ENCODE measurements at regions not wholly inside any gene's neighbourhood (a gene's known extent, or its start where the extent isn't known, plus 50 kb on each side); places are given as distances from the start of the nearest gene placed in this dataset.

- no peak for FAIRE-seq
- DNase-seq (ENCODE audit: insufficient read length, low spot score), result no peak
Observed at GRCh38 chr1:163013826-163014600, 55.1 kb upstream of the RGS4 start.

GRCh38 chr1:163006051-163006834, 62.9 kb upstream of the RGS4 start:
- DNase-seq (ENCODE audit: insufficient read length, low spot score), result no peak
- no peak for FAIRE-seq

GRCh38 chr1:162997499-162998285, 71.5 kb upstream of the RGS4 start:
- FAIRE-seq, result no peak
- no peak for DNase-seq (ENCODE audit: insufficient read length, low spot score)

GRCh38 chr1:162996261-162996660, 72.9 kb upstream of the RGS4 start:
- no peak for DNase-seq (ENCODE audit: insufficient read length, low spot score)
- no peak for FAIRE-seq

GRCh38 chr1:162994921-162995320, 74.2 kb upstream of the RGS4 start:
- no peak for FAIRE-seq
- no peak for DNase-seq (ENCODE audit: insufficient read length, low spot score)

GRCh38 chr1:162993846-162994245, 75.3 kb upstream of the RGS4 start:
- FAIRE-seq, result no peak
- no peak for DNase-seq (ENCODE audit: insufficient read length, low spot score)

GRCh38 chr1:162992945-162993344, 76.2 kb upstream of the RGS4 start:
- FAIRE-seq (no peak), DNase-seq (ENCODE audit: insufficient read length, low spot score) (no peak)

GRCh38 chr1:162991444-162991843, 77.7 kb upstream of the RGS4 start:
- no peak for FAIRE-seq

GRCh38 chr1:162990665-162991064, 78.5 kb upstream of the RGS4 start:
- FAIRE-seq (no peak), DNase-seq (ENCODE audit: insufficient read length, low spot score) (no peak)

More at GRCh38 chr1:162991444-162991843, 77.7 kb upstream of the RGS4 start:
- no peak for DNase-seq (ENCODE audit: insufficient read length, low spot score)

- FAIRE-seq (no peak), DNase-seq (ENCODE audit: insufficient read length, low spot score) (no peak)
Observed at GRCh38 chr1:162988869-162989268, 80.3 kb upstream of the RGS4 start.

GRCh38 chr1:162987866-162988265, 81.3 kb upstream of the RGS4 start:
- DNase-seq (ENCODE audit: insufficient read length, low spot score), result no peak

GRCh38 chr1:162985816-162986435, 83.2 kb upstream of the RGS4 start:
- DNase-seq (ENCODE audit: insufficient read length, low spot score) (no peak), FAIRE-seq (no peak)

More at GRCh38 chr1:162987866-162988265, 81.3 kb upstream of the RGS4 start:
- FAIRE-seq, result no peak

- FAIRE-seq (no peak), DNase-seq (ENCODE audit: insufficient read length, low spot score) (no peak)
Observed at GRCh38 chr1:162984699-162985098, 84.5 kb upstream of the RGS4 start.

GRCh38 chr1:162983671-162984425, 85.3 kb upstream of the RGS4 start:
- no peak for DNase-seq (ENCODE audit: insufficient read length, low spot score)
- FAIRE-seq, result no peak

GRCh38 chr1:162982364-162982763, 86.8 kb upstream of the RGS4 start:
- no peak for FAIRE-seq
- DNase-seq (ENCODE audit: insufficient read length, low spot score), result no peak

- FAIRE-seq (no peak), DNase-seq (ENCODE audit: insufficient read length, low spot score) (no peak)
Observed at GRCh38 chr1:162977944-162978568, 91.1 kb upstream of the RGS4 start.

GRCh38 chr1:162976628-162977027, 92.5 kb upstream of the RGS4 start:
- FAIRE-seq (no peak), DNase-seq (ENCODE audit: insufficient read length, low spot score) (no peak)

- DNase-seq (ENCODE audit: insufficient read length, low spot score) (no peak), FAIRE-seq (no peak)
Observed at GRCh38 chr1:162974810-162975209, 94.4 kb upstream of the RGS4 start.

GRCh38 chr1:162973381-162973795, 95.8 kb upstream of the RGS4 start:
- DNase-seq (ENCODE audit: insufficient read length, low spot score) (no peak), FAIRE-seq (no peak)

- FAIRE-seq (no peak), DNase-seq (ENCODE audit: insufficient read length, low spot score) (no peak)
Observed at GRCh38 chr1:162972773-162973172, 96.4 kb upstream of the RGS4 start.
